ENCODE measurements at regions not wholly inside any gene's neighbourhood (a gene's known extent, or its start where the extent isn't known, plus 50 kb on each side); places are given as distances from the start of the nearest gene placed in this dataset.

GRCh38 chr2:200063155-200063554 is 107.8 kb downstream of the MAIP1 start:
- TF ChIP-seq CTCF (IDR thresholded peaks at IDR 0.05; ENCODE audit: insufficient read depth, low read length) = no peak
- TF ChIP-seq POLR2AphosphoS5 (IDR thresholded peaks at IDR 0.05; ENCODE audit: low read depth) = no peak
- TF ChIP-seq GABPA (IDR thresholded peaks at IDR 0.05; ENCODE audit: low read depth) = no peak
- no peak for TF ChIP-seq REST (IDR thresholded peaks at IDR 0.05; ENCODE audit: insufficient replicate concordance, low read depth)

Data from HL-60 (cell line).